AG08396 (cell line): ENCODE measurements at regions not wholly inside any gene's neighbourhood (a gene's known extent, or its start where the extent isn't known, plus 50 kb on each side); places are given as distances from the start of the nearest gene placed in this dataset.

ENCODE experiments used
- DNase-seq: peaks from one replicate; pipeline ENCODE4 v3.0.0; 2012; ENCODE audit warnings: low spot score, mixed read lengths

DNA sequence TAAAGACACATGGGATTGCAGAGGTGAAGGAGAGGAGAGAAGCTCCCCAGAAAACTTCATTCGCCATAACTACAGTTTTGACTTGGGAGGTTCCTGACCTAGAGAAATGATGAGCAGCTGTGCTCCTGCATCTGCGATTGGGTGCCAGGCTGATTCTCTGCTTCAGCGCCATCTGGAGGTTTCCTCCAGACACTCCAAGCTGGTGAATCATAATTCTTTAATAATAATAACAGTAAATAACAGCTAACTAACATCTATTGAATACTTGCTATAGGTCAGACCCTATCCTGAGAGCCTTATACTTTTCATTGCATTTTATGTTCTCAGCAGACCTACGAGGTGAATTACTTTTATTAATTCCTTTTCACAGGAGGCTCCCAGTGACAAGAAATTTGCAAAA lies 575.8 kb downstream of the TOX3 start:
- DNase-seq, result peak; percentile 33

DNA sequence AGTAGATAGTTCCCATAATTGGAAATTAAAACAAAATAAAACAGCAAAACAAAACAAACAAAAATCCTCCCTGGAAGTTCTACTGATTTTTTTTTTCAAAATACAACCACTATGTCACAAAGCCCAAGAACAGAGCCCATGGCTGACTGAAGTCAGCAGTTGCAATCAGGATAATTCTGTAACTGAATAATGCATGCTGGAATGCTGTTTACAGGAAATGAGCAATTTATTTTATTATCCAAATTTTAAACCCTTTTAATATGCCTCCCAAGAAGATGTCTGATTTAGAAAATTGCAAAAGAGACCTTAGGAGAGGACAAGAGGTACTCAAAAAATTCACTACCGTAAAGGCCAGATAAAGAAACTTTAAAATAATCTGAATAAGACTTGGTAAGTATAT lies 578.2 kb downstream of the TOX3 start:
- peak; percentile 29 for DNase-seq

DNA sequence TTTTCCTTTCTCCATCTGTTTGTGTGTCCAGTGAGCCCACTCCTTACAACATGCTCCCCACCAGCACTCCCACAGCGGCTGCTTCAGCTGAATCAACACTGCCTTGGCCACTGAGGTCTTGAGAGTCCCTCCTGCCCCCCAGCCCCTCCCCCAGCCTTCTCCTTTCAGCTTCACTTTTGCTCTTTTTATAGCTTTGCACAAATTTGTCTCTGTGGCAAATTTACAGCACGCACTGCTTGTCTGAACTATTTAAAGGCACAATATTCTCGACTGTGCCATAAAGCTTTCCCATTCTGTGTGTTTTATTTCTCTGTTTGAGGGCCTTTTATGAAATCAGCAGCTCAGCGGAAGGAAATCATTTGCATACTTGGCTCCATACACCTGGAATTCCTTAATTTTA lies 579.3 kb downstream of the TOX3 start:
- DNase-seq, result no peak

DNA sequence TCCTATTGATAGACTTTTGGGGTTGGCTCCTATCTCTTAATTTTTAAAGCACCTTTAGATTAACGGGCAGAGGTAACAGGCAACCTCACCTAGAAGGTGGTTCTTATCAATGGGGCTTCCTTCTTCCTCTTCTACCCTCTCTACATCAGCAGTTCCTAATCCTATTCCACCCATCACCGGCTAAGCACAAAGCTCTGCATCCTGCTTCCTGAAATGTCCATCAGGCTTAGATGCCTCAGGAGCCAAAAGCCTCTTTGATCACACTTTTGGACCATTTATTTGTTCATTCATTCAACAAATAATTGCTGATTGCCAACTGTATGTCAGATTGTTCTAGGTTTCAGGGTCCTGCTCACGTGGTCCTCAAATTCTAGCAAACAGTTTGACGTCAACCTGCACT lies 586.0 kb downstream of the TOX3 start:
- DNase-seq, result no peak

DNA sequence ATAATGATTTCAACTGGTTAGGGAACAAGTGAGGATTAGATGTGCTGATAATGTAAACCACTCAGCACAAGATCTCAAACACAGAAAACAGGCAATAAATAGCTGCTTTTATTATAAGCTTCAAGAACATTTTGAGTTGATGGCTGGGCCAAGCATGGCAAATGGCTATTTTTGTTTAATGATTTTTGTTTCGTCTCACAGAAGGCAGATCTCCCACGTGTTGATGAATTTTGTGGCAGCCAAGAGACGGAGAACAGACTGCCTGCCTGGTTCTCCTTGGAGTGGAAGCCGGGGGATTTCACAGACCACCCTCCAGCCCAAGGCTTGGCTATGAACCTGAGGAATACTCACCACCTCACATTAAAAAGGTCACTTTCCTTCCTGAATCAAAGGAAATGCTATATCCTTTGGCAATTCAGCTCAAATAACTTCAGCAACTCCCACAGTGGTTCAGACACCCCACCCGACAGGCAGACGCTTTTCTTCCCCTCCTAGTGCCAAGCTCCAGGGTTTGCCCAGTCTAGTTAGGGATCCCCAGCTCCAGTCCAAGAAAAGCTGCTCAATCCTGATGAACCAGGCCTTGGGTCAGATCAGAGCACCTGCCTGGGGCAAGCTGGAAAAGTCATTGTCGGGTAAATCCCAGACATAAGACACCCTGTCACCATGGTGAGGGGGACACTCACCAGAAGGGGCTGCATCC lies 593.5 kb downstream of the TOX3 start:
- DNase-seq, result no peak

DNA sequence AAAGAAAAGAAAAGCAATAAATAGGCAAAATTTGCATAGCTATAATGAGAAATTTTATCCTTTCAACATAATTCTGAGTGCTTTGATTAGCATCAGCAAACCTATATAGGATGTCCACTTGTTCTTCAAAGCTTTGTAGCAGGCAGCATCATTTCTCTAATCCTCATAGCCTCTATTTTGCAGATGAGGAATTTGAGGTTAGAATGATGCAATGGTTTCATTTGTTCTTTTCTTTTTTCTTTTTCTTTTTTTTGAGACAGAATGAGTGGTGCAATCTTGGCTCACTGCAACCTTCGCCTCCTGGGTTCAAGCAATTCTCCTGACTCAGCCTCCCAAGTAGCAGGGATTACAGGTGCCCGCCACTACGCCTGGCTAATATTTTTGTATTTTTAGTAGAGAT lies 594.4 kb downstream of the TOX3 start:
- no peak for DNase-seq

DNA sequence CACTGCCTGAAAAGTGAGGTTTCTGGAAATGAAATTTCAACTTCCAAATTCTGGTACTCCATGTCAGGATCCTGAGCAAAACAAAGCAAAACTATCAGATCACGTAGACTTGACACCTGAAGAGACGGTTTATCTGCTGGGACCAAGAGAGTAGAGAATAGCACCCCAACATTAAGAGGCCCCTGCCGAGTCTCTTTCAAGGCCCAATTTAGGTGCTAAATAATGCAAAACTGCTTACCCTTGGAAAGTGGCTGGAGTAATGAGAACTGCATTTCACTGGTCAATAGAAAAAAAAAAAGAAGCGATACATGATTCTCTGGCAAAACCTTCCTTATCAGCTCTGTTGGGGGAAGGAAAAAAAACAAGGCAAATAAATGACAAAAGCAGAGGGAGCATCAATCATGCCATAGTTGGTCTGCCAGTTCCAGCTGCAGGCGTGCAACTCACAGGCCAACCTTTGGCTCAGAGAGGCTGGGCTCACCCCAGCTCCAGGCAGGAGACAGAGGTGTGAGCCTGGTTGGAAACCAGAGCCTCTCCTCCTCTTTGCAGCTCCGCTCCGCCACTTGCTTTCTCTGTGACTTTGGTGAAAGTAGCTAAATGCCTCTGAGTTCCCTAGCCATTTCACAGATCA lies 595.2 kb downstream of the TOX3 start:
- no peak for DNase-seq

DNA sequence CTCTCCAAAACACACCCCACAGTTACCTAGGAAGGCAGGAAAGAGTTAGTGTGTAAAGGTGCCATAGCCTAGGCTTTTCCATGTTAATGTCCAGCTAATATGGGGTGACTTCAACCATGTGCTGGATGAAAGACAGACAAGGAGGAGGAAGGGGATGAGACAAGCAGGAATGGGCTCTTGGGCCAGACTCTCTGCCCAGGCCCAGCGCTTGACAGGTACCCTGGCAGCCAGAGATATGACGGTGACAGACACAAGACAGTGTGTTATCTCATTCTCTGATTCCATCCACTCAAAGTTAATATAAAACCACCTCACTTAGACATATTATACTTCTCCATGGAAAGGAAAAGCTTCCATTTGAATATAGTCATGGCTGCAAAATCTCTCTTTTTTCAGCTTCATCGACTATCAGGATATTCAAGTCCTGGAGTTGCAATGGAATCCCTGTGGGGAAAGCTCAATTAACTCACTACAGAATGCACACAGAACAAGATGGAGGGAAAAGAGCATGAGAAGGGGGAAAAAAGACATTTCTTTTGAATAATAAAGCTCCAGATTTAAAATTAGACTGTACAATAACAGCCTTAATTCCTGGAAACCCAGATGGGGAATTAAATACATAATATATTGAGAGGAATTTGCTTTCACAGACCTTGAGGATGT lies 596.7 kb downstream of the TOX3 start:
- DNase-seq, result no peak

DNA sequence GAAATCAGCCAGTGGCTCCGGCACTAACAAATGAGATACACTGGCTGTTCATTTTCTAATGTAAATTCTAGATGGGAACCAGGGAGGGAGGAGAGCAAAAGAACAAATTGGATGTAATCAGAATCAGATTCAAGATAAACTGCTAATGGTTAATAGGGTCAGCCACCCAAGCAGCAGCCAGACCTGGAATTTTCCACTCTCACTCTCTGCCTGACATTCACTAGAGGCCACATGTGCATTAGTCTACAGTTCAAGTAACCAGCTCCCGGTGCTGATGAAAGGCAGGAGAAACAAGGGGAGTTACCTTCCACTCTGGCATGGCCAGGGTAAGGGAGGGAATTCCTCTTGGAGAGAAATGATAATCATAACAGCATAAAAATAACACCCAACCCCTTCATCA lies 597.7 kb downstream of the TOX3 start:
- no peak for DNase-seq

DNA sequence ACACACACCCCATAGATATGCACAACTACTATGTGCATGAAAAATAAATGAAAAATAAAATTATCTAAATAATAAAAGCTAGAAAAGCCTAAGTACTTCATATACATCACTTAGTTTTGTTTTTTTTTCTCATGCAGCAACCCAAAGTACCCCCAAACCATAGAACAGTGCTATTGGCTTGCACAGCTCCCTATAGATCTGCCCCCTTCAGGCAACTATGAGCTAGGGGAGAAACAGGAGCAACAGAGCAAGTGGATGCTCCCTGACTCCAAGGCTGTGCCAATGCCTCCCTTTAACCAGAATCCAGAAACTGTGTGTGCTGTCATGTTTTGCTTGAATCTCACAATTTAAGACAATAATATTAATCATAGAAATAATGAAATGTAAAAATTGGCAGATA lies 605.5 kb downstream of the TOX3 start:
- no peak for DNase-seq

DNA sequence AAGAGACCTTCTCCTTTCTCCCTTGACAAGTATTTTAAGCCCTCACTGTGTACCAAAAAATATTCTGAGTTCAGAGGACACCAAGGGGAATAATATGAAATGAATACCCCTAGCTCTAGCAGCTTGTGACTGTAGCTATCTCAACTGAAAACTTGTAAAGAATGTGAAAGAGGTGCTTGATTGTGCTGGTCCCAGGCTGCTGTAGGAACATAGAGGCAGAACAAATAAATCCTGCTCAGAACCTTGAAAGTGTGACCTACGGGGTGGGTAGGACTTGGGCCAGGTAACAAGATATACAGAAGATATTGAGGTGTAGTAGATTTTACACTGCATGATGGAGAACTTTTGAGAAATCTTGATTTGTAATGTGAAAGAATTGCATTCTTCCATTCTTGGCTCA lies 606.8 kb downstream of the TOX3 start:
- DNase-seq, result no peak

DNA sequence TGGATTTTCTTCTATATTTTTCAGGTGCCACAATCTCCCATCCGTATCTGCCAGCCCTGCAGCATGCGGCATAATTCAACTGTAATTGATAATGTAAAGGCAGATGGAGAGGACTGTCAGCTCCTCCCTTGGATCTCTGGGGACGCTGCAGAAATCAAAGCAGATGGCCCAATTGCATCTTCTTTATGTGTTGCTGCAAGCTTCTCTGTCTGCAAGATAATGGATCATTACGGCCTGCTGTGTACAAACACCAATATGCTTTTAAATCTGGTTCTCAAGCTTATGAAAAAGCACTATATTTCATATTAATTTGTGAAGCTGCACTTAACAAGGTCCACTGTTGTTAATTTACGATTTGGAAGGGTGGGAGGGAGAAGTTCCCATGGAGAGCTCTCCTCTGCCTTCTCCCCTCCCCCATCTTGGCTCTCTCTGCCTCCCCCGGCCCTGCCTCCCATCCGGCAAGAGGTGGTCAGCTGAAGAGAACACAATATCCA lies 607.5 kb downstream of the TOX3 start:
- DNase-seq, result no peak

DNA sequence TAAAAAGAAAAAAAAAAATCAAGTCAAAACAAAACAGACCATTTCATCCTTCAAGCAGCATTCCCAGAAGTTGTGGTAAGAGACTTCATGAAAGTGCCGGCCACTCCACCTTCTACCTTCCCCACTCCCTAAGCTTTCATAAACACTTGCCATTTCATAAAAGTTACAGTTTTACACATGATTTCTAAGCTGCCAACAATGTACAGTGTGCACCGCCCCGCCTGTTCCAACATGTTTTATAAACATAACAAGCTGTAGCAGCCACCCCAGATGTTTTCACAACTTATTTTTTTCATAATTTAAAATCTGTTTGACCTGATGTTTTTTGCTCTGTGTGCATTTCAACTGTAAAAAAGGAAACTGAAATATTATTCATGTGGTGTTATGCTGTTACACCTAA lies 608.1 kb downstream of the TOX3 start:
- no peak for DNase-seq

DNA sequence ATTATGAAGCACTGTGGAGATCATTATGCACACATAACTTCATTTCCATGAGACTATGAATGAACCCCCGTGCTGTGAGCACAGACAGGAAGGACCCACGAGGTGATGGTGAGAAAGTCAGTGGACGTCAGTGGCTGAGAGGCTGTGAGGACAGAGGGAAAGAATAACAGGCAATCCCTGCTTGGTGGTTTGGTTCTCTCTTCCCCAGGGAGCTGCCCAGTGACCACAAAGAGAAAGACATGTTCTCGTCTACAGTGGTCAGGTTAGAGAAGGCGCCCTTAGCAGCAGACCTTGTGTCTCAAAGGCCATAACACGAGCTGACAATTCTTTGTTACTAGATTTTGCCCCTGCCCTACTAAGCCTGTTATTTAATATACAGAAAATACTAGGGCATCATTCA lies 609.2 kb downstream of the TOX3 start:
- DNase-seq, result no peak

DNA sequence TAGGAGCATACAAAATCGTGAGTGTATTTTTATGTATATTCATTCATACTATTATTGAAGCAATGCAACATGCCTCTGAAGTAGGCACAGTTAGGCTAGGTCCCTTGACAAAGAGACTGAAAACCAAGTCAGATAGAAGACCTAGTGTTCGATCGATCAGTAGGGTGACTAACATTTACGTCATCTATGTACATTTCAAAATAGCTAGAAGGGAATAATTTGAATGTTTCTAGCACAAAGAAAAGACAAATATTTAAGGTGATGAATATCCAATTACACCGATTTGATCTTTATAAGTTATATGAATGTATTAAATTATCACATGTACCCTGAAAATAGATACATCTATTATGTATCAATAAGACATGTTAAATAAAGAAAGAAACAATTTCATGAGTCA lies 610.1 kb downstream of the TOX3 start:
- no peak for DNase-seq

DNA sequence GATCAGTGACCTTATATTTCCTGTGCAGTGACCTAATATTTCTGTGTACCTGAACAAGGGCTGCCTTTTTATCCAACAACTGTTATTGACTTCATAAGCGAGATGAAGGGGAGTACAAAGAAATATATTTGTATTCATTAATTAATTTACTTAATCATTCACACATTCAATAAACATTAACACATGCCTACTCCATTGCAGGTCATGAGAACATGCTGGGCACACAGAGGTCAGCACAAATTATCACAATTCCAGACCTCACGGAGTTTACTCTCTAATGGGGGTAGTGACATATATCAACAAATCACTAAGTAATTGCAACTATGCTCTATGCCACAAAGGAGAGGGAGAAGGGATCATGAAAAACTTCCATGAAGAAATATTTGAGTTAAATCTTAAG lies 614.6 kb downstream of the TOX3 start:
- DNase-seq, result no peak

DNA sequence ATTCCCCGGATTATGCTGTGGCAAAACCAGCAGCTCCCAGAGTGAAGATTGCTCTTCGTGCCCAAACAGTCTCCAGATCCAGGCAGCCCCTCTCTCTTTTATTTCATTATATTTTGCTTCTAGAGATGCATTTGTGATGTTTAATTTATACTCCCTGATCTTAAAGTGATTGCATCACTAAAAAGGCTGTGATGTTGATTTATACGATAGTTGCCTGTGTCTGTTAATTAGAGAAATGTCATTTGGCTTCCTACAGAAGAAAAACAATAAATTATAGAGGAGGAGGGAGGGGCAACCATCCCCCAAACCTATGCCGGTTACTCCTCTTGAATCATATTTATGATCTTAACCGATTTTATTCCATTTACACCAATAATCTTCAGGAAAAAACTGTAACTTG lies 615.3 kb downstream of the TOX3 start:
- no peak for DNase-seq

DNA sequence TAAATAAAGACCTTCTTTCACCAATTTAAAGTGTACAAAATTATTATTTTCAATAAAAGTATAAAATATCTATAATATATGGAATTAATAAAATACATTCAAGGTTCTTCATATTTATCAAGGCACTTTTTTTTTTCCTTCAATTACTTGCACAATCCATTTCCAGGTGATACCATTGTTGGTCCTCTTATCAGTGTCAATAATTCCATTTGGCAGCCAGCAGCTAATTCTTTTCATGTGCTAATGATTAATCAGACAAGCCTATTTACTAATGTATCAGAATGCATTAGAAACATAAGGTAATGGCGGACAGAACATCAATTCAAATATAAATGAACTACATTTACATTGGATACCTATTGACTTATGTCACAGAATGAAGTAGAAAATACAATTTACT lies 622.2 kb downstream of the TOX3 start:
- DNase-seq, result no peak

DNA sequence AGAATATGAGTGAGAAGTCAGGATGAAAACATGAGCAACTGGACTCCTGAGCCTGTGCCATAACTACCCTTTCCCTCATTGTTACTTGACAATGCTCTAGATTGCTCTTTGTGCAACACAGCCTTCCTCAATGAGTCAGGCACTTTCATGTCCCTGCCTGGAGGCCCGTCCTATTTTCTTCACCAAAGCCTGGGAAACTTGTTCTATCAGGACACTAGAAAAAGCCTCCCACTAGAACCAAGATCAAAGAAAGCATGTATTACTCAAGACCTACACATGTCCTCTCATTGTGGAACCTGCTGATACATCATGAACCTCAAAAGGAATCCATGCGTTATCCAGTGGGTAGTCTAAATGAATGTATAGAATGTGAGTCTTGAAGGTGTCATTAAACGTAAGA lies 624.5 kb downstream of the TOX3 start:
- no peak for DNase-seq

DNA sequence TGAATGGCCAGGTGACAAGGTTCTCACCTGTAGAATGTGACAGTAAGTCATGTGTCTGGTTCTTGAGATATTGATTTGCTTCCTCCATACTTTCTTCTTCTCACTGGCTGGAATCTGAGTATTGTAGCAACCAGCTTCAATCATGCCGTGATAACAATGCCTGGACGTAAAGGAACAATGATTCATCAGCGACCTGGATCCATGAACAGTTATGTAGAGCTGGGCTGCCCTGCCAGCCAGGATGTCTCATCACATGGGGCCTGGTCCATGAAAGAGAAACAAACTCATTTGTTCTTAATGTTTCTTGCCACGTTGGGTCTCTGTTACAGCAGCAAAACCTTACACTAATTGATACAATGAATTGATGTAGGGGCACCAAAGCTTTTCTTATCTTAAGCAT lies 627.2 kb downstream of the TOX3 start:
- no peak for DNase-seq

DNA sequence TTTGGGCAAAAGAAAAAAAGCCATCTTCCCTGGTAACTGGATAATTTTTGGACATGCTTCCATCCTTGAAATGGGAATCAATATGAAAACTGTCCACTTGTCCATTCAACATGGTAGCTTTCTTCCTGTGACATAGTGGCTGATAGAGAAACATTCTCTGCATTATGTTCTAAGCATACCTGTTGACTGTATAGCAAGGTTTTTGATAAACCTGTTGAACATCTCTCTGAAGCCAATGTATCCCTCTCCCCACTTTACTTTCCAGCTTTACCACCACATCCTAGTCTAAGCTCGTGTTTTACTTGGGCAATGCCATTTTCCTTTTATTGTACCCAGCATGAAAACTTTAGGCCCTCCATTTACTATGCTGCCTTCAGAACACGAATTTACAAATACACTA lies 630.1 kb downstream of the TOX3 start:
- DNase-seq, result no peak

DNA sequence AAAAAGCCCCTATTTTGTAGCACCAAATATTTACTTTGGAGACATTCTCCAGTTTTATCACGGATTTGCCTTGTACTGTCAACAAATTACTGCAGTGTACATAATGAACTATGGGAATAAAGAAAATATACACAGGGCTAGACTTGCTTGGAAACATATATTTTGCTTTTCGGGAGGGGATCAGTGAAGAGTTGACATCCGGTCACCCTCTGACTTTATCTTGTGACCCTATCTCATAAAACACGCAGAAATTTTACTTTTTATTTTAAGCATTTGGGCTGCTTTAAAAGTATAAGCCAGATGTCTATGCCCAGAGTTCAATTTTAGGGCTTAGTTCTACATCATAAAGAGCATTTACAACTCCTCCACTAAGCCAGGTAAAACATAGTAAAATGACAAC lies 630.7 kb downstream of the TOX3 start:
- no peak for DNase-seq

DNA sequence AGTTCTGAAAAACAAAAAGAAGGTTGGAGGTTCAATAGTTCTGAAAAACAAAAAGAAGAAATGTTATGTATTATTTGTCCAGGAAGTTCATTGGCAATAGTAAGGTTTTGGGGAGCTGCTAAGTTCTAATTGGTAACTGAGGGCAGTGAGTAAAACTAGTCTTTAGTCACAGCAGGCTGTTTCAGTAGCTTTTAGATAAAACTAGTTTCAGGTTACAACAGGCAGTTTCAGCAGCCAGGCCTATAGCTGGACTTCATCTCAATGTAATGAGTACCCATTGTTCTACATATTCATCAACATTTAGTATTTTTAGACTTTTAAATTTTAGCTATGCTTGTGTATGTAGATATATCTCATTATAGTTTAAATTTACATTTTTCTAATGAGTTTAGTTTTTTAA lies 639.3 kb downstream of the TOX3 start:
- DNase-seq, result no peak
